ENCODE measurements at regions not wholly inside any gene's neighbourhood (a gene's known extent, or its start where the extent isn't known, plus 50 kb on each side); places are given as distances from the start of the nearest gene placed in this dataset.

DNA sequence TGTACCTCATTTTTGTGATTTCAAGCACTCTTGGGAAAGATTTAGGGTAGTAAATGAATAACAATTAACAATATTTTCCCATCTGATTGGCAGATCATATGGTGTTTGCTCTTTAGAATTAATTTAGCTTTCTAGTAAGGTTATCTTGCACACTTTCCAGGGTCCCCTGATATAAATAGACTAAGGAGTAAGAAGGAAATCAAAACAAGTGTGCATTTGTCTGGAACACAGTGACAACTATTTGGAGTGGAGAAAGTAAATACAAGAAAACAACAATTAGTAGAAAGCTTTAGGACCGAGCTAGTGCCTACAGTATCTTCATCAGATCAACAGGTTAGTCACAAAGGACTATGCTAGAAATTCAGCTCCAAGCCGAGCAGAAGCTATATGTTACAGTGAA lies 429.5 kb downstream of the COG6 start:
- ATAC-seq (no peak), DNase-seq (no peak)
- WGBS, 2 donors, result 80 to 86% methylated on average over 2 of the region's 2 CpGs
- H3K27me3 ChIP-seq, result no peaks in the 10 kb centered on the region
- TF ChIP-seq, protein P1, sequence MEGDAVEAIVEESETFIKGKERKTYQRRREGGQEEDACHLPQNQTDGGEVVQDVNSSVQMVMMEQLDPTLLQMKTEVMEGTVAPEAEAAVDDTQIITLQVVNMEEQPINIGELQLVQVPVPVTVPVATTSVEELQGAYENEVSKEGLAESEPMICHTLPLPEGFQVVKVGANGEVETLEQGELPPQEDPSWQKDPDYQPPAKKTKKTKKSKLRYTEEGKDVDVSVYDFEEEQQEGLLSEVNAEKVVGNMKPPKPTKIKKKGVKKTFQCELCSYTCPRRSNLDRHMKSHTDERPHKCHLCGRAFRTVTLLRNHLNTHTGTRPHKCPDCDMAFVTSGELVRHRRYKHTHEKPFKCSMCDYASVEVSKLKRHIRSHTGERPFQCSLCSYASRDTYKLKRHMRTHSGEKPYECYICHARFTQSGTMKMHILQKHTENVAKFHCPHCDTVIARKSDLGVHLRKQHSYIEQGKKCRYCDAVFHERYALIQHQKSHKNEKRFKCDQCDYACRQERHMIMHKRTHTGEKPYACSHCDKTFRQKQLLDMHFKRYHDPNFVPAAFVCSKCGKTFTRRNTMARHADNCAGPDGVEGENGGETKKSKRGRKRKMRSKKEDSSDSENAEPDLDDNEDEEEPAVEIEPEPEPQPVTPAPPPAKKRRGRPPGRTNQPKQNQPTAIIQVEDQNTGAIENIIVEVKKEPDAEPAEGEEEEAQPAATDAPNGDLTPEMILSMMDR (IDR thresholded peaks at IDR 0.05), result no peak
- no peak overlapping the region for H3K27ac ChIP-seq
- no peaks in the 10 kb centered on the region for H3K36me3 ChIP-seq
- intact Hi-C loops (cut with DNase I), result no loop called here
- H3K4me1 ChIP-seq, result no peaks in the 10 kb centered on the region
- H3K4me3 ChIP-seq, result no peak overlapping the region
- peaks cover 0 to 4% (median 0%) of the 10 kb centered on the region in 11 donors for H3K9me3 ChIP-seq

DNA sequence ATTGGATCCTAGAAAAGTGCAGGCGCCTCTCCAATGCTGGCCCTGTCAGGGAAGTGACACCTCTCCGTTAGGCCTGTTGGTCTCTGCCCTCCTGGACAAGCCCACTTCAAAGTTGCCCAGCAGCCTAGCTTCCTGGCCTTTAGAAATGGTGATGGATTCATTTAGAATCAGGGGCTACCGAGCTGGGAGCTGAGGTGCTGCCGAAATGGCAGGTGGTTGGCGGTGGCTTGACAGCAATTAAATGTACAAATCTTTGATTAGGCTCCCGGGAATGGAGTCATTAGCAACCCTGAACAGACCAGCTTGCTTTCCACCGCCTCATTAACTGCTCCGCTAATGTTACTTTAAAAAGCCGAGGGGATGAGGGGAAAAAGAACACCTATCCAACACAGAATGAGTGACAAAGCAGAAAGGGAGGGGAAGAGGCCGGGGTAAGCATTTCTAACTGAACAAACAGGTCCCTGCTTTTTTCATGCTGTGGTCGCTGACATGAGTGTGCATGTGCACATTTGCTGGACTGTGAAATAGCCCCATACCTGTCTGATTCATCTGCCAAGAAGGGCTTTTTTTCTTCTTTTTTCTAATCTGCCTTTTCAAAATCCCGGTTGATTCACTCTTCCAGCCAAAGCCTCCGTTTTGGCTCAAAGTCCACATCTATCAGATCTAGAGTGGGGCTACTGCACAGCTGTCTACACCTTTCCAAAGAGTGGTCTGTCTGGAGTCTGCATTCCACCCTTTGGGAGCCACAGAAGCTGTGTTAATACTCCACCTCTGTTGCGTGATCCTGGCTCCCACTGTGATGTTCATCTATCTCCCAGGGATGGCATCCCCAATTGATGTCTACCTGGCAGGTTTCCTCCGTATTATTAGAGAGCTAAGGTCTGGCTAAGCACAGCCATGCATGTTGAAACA lies 431.9 kb downstream of the COG6 start:
- no peak for DNase-seq

DNA sequence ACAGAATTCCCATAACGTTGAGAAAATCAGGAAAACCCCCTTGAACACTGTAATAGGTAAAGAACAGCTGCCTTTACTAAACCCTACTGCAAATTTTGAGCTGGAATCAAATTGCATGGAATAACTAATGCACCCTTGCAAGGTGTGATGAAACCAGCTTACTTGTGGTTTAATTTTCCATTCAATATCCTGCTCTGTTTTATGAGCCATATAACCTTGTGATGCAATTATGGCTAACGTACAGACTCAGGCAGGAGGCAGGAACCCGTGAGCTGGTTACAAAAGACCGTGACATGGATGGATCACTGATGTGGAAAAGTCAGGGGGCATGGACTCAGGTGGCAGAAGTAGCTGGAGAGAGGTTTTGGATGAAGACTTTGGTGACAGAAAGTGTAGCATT lies 438.6 kb downstream of the COG6 start:
- Histone ChIP-seq H3K4me3 (no peak overlapping the region), H3K4me1 (no peaks in the 10 kb centered on the region), H3K27me3 (no peaks in the 10 kb centered on the region), H3K9me3 (peaks cover 0 to under 1% (median 0%) of the 10 kb centered on the region in 11 donors), H3K27ac (no peak overlapping the region), H3K36me3 (no peaks in the 10 kb centered on the region)
- DNase-seq (no peak), ATAC-seq (no peak)
- TF ChIP-seq, protein P1 (IDR thresholded peaks at IDR 0.05), result no peak
- intact Hi-C loops (cut with DNase I), result no loop called here
- 89 to 93% methylated on average over 4 of the region's 4 CpGs for WGBS, 2 donors

More for the DNA sequence above, 431.9 kb downstream of the COG6 start:
- no peak for ATAC-seq
- no peaks in the 10 kb centered on the region for H3K27me3 ChIP-seq
- no peaks in the 10 kb centered on the region for H3K9me3 ChIP-seq
- TF ChIP-seq, protein P1 (IDR thresholded peaks at IDR 0.05), result no peak
- no peak overlapping the region for H3K27ac ChIP-seq
- no peak overlapping the region for H3K4me3 ChIP-seq
- no peaks in the 10 kb centered on the region for H3K4me1 ChIP-seq
- H3K36me3 ChIP-seq, result no peaks in the 10 kb centered on the region
- intact Hi-C loops (cut with DNase I), result no loop called here
- WGBS, 2 donors, result 82% methylated on average over 15 of the region's 15 CpGs

DNA sequence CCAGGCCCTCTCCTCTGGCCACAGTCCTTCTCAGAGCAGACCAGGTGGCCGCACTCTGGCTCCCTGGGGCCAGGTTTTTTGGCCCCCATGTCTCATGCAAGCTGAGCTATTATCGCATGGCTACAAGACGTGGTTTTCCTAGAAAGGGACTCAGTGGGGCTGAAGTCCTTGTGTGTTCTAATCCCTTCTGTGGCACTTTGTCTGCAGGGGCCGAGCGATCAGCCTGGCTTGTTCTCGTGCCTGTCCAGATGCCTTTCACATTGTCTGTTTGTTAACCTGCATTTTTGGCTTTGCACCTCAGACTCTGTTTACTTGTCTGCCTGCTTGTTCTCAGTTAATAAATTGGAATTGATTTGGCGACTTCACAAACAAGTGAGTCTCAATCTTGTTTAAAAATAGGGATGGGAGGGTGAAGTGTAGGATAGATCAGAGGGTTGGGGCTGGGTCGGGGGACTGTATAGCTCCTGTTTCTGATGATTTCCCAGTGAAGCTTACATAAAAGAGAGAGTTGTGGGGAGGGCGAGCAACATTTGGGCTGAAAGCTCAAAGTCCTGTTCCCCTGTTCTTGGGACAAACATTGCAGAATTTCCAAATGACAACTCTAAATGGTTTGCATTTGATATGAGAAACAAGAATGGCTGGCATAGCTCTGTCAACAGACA lies 440.4 kb downstream of the COG6 start:
- intact Hi-C loops (cut with DNase I), result no loop called here
- ATAC-seq, result no peak

More for the DNA sequence above, 440.4 kb downstream of the COG6 start:
- DNase-seq, result no peak
- Histone ChIP-seq H3K9me3 (peaks cover 0 to 10% (median 0%) of the 10 kb centered on the region in 11 donors), H3K4me3 (no peak overlapping the region), H3K27ac (no peak overlapping the region), H3K4me1 (no peaks in the 10 kb centered on the region), H3K36me3 (no peaks in the 10 kb centered on the region), H3K27me3 (no peaks in the 10 kb centered on the region)
- TF ChIP-seq, protein P1 (IDR thresholded peaks at IDR 0.05), result no peak
- 91 to 94% methylated on average over 9 of the region's 9 CpGs for WGBS, 2 donors

Data from heart right ventricle (tissue), 16 donors.